Skin epidermis (tissue), 12 donors: ENCODE measurements at regions not wholly inside any gene's neighbourhood (a gene's known extent, or its start where the extent isn't known, plus 50 kb on each side); places are given as distances from the start of the nearest gene placed in this dataset.

Experiments used
- H3K27ac ChIP-seq, 21 experiments: fragments of 200-600 bp; sonication (generic) in 11 of 21; one replicate each; pipeline ENCODE4 v1.5.0; 2020; ENCODE audit warnings: mild to moderate bottlenecking in 3 of 21, inconsistent platforms in 2 of 21, moderate library complexity in 2 of 21
- H3K4me3 ChIP-seq, 7 experiments: fragments of 200-600 bp; sonication (generic) in 2 of 7; one replicate each; pipeline ENCODE4 v1.5.0; 2020; ENCODE audit warnings: inconsistent platforms in 2 of 7, mild to moderate bottlenecking in 2 of 7, moderate library complexity in 1 of 7

DNA sequence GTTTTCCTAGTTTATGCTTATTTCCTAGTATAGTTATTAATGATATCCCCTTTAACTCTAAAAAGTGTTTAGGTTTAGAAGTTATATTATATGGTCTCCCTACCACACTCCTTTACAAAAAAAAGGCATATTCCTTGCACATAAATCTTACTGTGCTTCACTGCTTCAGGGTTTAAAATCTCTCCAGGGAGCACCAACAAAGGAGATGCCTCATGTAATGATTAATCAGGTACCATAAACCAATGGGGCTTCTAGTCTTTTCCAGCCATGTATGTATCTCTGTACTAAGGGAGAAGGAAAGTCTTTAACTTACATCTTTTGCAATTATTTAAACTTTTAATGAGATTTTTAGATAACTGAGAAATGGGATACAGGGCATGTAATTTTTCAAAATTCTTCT, 91.5 kb upstream of the RBMS3 start:
- Histone ChIP-seq H3K4me3 (no peak overlapping the region), H3K27ac (no peak overlapping the region)

DNA sequence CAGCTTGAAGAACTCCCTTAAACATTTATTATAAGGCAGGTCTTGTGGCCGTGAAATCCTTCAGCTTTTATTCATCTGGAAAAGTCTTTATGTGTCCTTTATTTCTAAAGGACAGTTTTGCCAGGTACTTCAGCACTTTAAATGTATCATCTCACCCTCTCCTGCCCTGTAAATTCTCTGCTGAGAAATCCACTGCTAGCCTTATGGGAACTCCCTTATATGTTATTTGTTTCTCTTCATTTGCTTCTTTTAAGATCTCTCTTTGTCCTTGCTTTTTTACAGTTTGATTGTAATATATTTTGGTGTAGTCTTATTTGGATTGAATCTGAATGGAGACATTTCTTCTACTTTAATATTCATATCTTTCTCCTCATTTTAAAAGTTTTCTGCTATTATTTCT, 86.7 kb upstream of the RBMS3 start:
- Histone ChIP-seq H3K4me3 (no peak overlapping the region), H3K27ac (no peak overlapping the region)

DNA sequence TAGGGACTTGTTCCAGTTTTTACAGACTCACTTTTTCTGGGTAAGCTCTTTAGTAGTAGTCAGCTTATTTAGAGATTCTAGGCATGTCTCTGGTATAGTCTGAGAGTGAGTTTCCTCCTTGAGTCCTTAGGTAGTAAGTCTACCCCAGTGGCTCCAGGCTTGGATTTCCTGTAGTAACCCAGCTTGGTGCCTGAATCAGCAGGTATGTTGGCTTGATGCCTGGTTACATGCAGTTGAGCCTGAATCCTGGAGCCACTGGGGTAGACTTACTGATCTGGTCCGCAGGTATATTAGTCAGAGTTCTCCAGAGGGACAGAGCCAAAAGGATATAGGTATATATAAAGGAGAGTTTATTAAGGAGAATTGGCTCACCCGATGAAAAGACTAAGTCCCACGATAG, 85.8 kb upstream of the RBMS3 start:
- Histone ChIP-seq H3K27ac (no peak overlapping the region), H3K4me3 (no peak overlapping the region)

DNA sequence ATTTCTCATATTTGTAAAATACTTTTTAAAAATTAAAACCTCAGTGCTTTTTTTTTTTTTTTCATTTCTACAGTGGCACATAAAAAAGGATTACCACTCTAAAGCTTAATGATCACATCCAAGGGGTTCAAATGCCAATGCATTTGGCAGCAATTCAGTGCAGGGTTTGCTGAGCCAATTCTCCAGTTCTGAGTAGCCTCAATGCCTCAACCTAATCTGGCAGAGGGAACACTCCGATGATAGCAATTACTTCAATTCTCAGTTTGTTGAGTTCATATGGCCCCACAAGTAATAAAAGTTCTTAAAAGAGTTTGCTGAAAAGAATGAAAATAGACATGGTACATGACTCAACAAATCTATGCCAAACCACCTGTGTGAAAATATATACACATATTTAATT, 79.3 kb upstream of the RBMS3 start:
- no peak overlapping the region for H3K4me3 ChIP-seq
- H3K27ac ChIP-seq = no peak overlapping the region

DNA sequence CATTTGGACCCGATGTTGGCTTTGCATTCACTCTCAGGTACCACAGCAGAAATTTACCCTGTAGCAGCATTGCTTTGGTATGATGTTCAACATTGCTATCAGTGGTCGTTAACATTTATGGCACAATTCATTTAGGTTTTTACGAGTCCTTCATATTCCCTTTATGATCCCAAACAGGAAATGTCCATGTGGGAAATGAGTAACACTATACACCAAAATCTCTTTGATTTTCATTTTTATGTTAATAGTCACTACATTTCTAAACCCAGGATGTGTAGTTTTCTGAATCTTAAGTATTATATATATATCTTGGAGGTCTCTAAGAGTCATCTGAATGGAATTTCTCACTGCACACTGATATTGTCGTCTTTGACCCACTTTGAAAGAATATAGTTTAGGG, 78.5 kb upstream of the RBMS3 start:
- H3K27ac ChIP-seq = no peak overlapping the region
- H3K4me3 ChIP-seq = no peak overlapping the region

DNA sequence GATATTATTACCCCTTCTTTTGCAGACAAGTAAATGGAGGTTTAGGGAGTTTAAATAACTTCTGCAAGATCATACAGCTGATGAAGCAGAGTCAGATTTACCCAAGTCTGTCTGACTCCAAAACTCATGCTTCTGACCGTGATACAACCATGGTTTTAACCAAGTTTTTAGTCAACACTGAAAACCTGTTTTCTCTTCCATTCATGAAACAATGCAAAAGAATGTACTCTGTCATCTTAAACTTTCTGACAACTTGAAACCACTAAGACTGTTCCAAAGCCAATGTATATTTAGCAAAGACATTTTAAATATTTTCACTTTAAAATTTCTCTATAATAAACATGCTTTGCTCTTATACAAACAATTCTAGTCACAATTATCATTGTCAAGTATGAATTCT, 77.0 kb upstream of the RBMS3 start:
- H3K27ac ChIP-seq = no peak overlapping the region
- H3K4me3 ChIP-seq = no peak overlapping the region

DNA sequence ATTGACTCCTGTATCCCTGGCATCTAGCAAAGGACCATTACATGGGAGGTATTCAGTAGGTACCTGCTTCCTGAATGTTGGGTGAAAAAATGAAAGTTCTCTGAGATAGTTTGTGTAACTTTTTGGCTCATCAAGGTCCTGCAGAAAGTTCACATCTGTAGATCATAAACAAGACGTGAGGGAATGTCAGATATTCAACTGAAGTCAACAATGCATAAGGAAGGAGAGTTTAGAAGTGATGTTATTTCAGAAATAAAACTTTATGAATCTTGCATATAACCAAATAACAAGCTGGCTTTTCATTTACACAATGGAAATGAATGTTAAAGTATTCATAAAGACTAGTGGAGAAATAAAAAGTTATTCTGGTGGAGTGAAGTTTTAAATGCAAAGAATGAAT, 73.4 kb upstream of the RBMS3 start:
- H3K27ac ChIP-seq = no peak overlapping the region
- H3K4me3 ChIP-seq = no peak overlapping the region

DNA sequence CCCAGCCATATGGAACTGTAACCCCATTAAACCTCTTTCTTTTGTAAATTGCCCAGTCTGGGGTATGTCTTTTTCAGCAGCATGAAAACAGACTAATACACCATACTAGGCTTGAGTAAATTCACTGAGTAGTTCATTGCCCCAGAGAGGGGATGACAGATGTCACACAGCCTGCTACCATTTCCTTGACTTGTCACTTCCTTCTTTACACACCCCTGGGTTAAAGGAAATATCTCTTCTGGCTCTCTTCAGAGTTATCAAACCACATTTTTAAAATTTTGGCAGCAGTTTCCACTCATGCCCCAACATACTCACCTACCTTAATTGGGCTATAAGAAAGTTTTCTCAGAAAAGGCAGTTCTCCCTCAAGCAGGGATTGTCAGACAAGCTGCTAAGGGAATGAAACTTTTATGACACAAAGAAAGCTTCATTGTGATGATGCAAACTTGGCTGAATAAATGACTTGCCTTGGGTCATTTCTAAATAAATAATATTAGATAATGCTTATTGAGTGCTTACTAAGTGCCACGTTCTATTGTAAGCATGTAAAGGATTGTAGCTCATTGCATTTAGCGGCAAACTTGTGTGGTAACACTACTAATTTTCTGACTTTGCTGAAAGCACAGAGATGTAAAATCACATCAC, 68.0 kb upstream of the RBMS3 start:
- H3K27ac ChIP-seq = no peak overlapping the region
- no peak overlapping the region for H3K4me3 ChIP-seq

DNA sequence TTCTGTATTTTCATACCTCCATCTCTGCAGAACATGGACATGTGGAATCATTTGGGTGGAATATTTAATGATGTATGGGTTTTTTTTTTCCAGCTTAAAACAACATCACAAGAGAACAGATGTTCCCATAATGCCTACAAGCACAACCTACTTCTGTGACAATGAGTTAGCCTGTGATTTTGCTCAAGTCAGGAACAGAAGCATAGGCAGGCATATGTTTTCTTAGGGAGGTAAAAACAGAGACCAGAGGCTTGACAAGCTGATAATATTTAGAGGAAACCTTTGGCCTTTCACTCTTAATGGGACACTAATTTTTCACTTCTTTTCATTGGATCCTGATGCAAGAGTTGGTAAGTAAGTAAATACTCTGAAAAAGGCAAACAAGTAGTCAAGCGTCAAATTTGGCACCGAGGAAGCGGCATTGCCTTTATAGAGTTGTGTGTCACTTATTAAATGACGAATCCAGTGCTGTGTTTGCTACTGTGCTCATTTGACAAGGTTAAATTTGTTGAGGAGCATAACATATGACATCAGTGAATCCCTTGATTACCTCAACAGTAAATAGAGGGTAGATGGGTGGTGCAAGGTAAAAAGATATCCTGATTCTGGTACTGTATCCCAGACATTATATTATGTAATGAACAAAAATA, 66.7 kb upstream of the RBMS3 start:
- Histone ChIP-seq H3K27ac (no peak overlapping the region), H3K4me3 (no peak overlapping the region)

DNA sequence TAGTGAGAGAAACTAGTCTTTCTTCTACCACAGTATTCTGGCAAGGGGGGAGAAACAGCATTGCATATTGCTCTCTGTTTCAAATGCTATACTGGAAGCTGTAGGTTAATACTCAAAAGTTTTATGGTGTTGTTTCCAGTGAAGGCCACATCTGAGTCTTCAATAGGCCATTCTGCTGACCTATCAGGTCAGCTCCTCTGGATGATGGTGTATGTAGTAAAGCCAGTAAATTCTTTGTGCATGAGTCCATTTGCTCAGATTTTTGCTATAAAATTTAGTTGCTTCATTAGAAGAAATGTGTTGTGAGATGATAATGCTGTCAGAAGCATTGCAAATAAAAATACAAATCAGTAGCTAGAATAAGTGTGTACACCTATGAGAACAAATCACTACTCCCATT, 64.9 kb upstream of the RBMS3 start:
- no peak overlapping the region for H3K4me3 ChIP-seq
- no peak overlapping the region for H3K27ac ChIP-seq

DNA sequence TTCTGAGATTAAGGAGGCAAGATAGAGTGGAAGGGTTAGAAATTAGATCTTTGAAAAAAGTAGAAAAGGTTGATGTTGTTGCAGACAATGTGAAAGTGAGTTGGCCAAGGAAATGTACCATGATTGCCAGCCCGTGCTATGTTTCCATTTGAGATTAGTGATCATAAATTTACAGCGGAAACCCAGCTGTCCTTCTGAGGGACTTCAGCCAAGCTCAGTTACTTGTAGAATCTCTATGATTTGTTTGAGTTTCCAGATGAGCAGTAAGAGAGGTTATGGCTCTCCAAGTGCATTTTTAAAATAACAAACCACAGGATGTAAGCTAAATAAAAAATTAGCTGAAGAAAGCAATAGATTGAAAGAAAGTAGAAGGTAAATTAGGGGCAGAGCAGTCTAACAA, 54.2 kb upstream of the RBMS3 start:
- H3K4me3 ChIP-seq = no peak overlapping the region
- no peak overlapping the region for H3K27ac ChIP-seq

DNA sequence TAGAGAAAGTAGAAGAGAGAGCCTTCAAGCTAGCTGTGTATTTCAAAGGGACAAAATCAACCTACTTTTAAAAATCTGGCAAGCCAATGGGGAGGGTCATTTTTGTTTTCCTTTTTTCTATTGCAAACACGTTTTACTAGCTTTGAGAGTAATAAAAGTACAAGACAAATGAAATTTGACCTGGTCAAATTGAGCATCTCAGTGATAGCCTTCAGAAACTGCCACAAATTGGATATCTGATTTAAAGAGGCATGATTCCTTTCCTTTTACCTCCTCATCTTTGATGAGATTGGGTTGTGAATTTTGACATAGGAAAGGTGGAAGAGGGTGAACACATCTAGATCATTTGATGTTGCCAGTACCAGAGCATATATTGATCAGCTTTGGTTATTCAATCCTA, 53.6 kb upstream of the RBMS3 start:
- H3K27ac ChIP-seq = no peak overlapping the region

More for the DNA sequence above, 53.6 kb upstream of the RBMS3 start:
- no peak overlapping the region for H3K4me3 ChIP-seq
